DND-41 (cell line): ENCODE measurements at regions not wholly inside any gene's neighbourhood (a gene's known extent, or its start where the extent isn't known, plus 50 kb on each side); places are given as distances from the start of the nearest gene placed in this dataset.
"Not testable (repeated sequence)": the region's sequence is repeated elsewhere in the genome, so short reads cannot be mapped to it uniquely, and the experiment has no call there.

ENCODE experiments used
- ATAC-seq: fragments of 200-7000 bp; cut with Tn5 transposase; 3 replicates; pipeline ENCODE4 v1.9.1; 2021; ENCODE audit warnings: low read depth; ENCODE audit not compliant: insufficient read depth
- DNase-seq: peaks from one replicate; pipeline ENCODE4 v3.0.0-alpha.2; 2020
- H2AFZ ChIP-seq: 2 replicates; pipeline ENCODE4 v1.6.0; 2012; ENCODE audit warnings: low read depth, low read length
- H3K27ac ChIP-seq: 2 replicates; pipeline ENCODE4 v1.5.1; 2012; ENCODE audit warnings: low read length, inconsistent platforms
- H3K27me3 ChIP-seq: fragments of 200-600 bp; sonication (generic); 2 replicates; pipeline ENCODE4 v1.6.0; 2012; ENCODE audit warnings: low read length, mild to moderate bottlenecking, inconsistent platforms; ENCODE audit not compliant: insufficient read depth, poor library complexity
- H3K36me3 ChIP-seq: 2 replicates; pipeline ENCODE4 v1.5.1; 2012; ENCODE audit warnings: low read length, inconsistent platforms; ENCODE audit not compliant: insufficient read depth
- H3K4me1 ChIP-seq: 2 replicates; pipeline ENCODE4 v1.5.1; 2012; ENCODE audit warnings: mild to moderate bottlenecking, low read length; ENCODE audit not compliant: insufficient read depth
- H3K4me2 ChIP-seq: 2 replicates; pipeline ENCODE4 v1.6.0; 2012; ENCODE audit warnings: mild to moderate bottlenecking, moderate library complexity, low read length, inconsistent platforms; ENCODE audit not compliant: insufficient read depth
- H3K4me3 ChIP-seq, 2 experiments: fragments of 200-600 bp in 1 of 2; shearing (Covaris generic) in 1 of 2; 2 replicates each; pipeline ENCODE4 v1.5.1; 2012 to 2016; ENCODE audit warnings: inconsistent platforms in 2 of 2, low read length in 2 of 2, mild to moderate bottlenecking in 2 of 2, low read depth in 1 of 2, moderate library complexity in 1 of 2
- H3K79me2 ChIP-seq: 2 replicates; pipeline ENCODE4 v1.6.0; 2012; ENCODE audit warnings: low read length, inconsistent platforms; ENCODE audit not compliant: insufficient read depth
- H3K9ac ChIP-seq: 2 replicates; pipeline ENCODE4 v1.6.0; 2012; ENCODE audit warnings: low read depth, mild to moderate bottlenecking, inconsistent platforms, low read length, moderate library complexity
- H3K9me3 ChIP-seq: 2 replicates; pipeline ENCODE4 v1.5.1; 2012; ENCODE audit warnings: low read length, moderate library complexity, mild to moderate bottlenecking, inconsistent platforms; ENCODE audit not compliant: insufficient read depth, severe bottlenecking
- H4K20me1 ChIP-seq: 2 replicates; pipeline ENCODE4 v1.6.0; 2012; ENCODE audit warnings: low read length; ENCODE audit not compliant: insufficient read depth
- EZH2 ChIP-seq: IDR thresholded peaks from 3 replicates; pipeline ENCODE4 v1.6.1; 2012; ENCODE audit warnings: borderline replicate concordance, low read depth, mild to moderate bottlenecking, moderate library complexity, low read length, inconsistent platforms; ENCODE audit not compliant: severe bottlenecking
- TF ChIP-seq, protein P1 (sequence below): IDR thresholded peaks from 2 replicates; pipeline ENCODE4 v1.5.1; 2012; ENCODE audit warnings: borderline replicate concordance, low read length, moderate library complexity, mild to moderate bottlenecking; ENCODE audit not compliant: poor library complexity, severe bottlenecking; ENCODE audit errors: extremely low read depth

DNA sequence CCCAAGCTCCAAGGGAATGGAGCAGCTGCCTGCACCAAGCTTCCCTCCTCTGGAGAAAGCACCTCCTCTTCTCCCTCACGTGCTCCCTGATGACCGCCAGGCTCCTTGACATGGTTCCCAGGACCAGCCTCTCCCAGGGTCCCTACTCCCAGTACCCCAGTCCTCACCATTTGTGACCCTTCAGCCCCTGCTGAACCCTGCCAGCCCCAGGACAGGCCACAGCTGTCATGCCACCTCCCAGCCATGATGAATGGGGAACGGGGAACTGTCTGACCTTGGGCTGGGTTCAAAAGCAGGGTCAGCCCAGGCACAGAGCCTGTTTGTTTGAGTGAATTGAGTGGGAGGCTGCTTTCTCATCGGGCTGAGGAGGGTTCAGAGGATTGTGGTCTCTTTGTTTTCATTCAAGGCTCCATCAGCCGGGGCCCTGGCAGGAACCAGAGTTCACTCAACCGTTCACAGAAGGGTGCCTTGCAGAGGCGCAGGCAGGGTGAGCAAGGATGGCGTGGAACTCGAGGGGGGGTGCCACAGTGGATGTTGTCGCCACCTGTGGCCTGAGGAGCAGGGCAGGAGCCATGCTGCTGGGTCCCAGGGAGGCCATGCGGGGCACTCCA, 344.5 kb upstream of the SFSWAP start:
- Histone ChIP-seq H3K36me3 (no peaks in the 10 kb centered on the region), H3K27me3 (no peaks in the 10 kb centered on the region), H3K9me3 (no peaks in the 10 kb centered on the region), H3K4me3 (no peak overlapping the region), H3K27ac (no peak overlapping the region), H2AFZ (no peak overlapping the region), H3K79me2 (no peaks in the 10 kb centered on the region), H3K9ac (no peak overlapping the region), H3K4me1 (no peaks in the 10 kb centered on the region), H4K20me1 (0 out of 2 replicates have a peak, but pooled peaks cover 2% of the 10 kb centered on the region), H3K4me2 (no peak overlapping the region)
- ATAC-seq (no peak), DNase-seq (no peak)
- TF ChIP-seq EZH2: no peak
- TF ChIP-seq, protein P1, sequence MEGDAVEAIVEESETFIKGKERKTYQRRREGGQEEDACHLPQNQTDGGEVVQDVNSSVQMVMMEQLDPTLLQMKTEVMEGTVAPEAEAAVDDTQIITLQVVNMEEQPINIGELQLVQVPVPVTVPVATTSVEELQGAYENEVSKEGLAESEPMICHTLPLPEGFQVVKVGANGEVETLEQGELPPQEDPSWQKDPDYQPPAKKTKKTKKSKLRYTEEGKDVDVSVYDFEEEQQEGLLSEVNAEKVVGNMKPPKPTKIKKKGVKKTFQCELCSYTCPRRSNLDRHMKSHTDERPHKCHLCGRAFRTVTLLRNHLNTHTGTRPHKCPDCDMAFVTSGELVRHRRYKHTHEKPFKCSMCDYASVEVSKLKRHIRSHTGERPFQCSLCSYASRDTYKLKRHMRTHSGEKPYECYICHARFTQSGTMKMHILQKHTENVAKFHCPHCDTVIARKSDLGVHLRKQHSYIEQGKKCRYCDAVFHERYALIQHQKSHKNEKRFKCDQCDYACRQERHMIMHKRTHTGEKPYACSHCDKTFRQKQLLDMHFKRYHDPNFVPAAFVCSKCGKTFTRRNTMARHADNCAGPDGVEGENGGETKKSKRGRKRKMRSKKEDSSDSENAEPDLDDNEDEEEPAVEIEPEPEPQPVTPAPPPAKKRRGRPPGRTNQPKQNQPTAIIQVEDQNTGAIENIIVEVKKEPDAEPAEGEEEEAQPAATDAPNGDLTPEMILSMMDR: no peak

DNA sequence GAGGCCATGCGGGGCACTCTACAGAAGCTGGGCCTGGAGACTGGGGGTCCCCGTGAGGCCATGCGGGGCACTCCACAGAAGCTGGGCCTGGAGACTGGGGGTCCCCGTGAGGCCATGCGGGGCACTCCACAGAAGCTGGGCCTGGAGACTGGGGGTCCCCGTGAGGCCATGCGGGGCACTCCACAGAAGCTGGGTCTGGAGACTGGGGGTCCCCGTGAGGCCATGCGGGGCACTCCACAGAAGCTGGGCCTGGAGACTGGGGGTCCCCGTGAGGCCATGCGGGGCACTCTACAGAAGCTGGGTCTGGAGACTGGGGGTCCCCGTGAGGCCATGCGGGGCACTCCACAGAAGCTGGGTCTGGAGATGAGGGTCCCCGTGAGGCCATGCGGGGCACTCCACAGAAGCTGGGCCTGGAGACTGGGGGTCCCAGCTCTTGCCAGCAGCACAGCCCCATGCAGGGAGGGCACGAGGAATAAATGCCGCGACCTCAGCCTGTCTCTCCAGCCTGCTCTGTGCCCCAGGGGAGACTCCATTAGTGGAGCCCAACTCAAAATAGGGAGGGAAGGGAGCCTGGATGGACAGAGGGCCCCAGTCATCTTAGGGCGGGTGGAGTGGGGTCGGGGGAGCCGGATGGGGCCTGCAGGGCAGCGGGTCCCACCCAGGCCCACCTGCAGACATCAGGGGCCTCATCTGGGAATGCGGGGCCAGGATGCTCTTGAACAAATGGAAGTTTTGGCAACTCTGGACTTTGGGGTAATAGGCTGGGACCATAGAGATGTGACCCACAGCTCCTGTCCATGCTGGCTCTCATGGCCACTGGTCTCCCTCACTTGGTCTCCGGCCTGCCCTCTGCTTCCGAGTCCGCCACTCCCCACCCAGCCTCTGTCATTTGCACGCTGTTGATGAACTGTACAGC, 343.6 kb upstream of the SFSWAP start:
- not testable (repeated sequence) for H3K27me3 ChIP-seq, H3K9me3 ChIP-seq, ATAC-seq, H3K9ac ChIP-seq, H3K4me2 ChIP-seq, H2AFZ ChIP-seq, DNase-seq, H3K79me2 ChIP-seq, H4K20me1 ChIP-seq, H3K36me3 ChIP-seq, H3K4me1 ChIP-seq, H3K27ac ChIP-seq, H3K4me3 ChIP-seq

GRCh38 chr12:131367983-131368667, 342.8 kb upstream of the SFSWAP start:
- no peaks in the 10 kb centered on the region for H3K9me3 ChIP-seq
- no peak overlapping the region for H2AFZ ChIP-seq
- ATAC-seq: no peak
- H3K4me2 ChIP-seq: no peak overlapping the region
- H4K20me1 ChIP-seq: 0 out of 2 replicates have a peak, but pooled peaks cover 2% of the 10 kb centered on the region
- H3K79me2 ChIP-seq: no peaks in the 10 kb centered on the region
- no peak overlapping the region for H3K4me3 ChIP-seq
- TF ChIP-seq EZH2: no peak
- TF ChIP-seq, protein P1: no peak
- H3K4me1 ChIP-seq: no peaks in the 10 kb centered on the region
- H3K9ac ChIP-seq: no peak overlapping the region
- no peaks in the 10 kb centered on the region for H3K27me3 ChIP-seq
- no peak overlapping the region for H3K27ac ChIP-seq
- DNase-seq: no peak
- H3K36me3 ChIP-seq: no peaks in the 10 kb centered on the region

GRCh38 chr12:131368668-131369071, 342.2 kb upstream of the SFSWAP start:
- no peaks in the 10 kb centered on the region for H3K4me1 ChIP-seq
- H3K36me3 ChIP-seq: no peaks in the 10 kb centered on the region
- no peaks in the 10 kb centered on the region for H3K9me3 ChIP-seq
- no peak overlapping the region for H3K4me2 ChIP-seq
- no peak overlapping the region for H3K9ac ChIP-seq
- ATAC-seq (no peak), DNase-seq (no peak)
- no peaks in the 10 kb centered on the region for H3K27me3 ChIP-seq
- H2AFZ ChIP-seq: no peak overlapping the region
- TF ChIP-seq, protein P1: no peak
- TF ChIP-seq EZH2: no peak
- no peak overlapping the region for H3K4me3 ChIP-seq
- no peaks in the 10 kb centered on the region for H3K79me2 ChIP-seq
- no peak overlapping the region for H3K27ac ChIP-seq
- 0 out of 2 replicates have a peak, but pooled peaks cover 2% of the 10 kb centered on the region for H4K20me1 ChIP-seq
